ENCODE measurements at regions not wholly inside any gene's neighbourhood (a gene's known extent, or its start where the extent isn't known, plus 50 kb on each side); places are given as distances from the start of the nearest gene placed in this dataset.
"Not testable (repeated sequence)": the region's sequence is repeated elsewhere in the genome, so short reads cannot be mapped to it uniquely, and the experiment has no call there.

GRCh38 chr10:125228245-125228940 is 68.0 kb upstream of the CTBP2 start:
- not testable (repeated sequence) for H3K4me3 ChIP-seq; DNase-seq; H3K27ac ChIP-seq; H3K9me3 ChIP-seq (replicated peaks); H3K36me3 ChIP-seq; H3K4me1 ChIP-seq; H3K27me3 ChIP-seq

- Histone ChIP-seq H3K27ac (no peak overlapping the region), H3K4me3 (no peak overlapping the region), H3K4me1 (peaks cover 10% of the 10 kb centered on the region; the same call in 1 of the 2 replicates), H3K9me3 (replicated peaks) (no peaks in the 10 kb centered on the region), H3K36me3 (no peaks in the 10 kb centered on the region), H3K27me3 (no peaks in the 10 kb centered on the region)
- DNase-seq = no peak
Measured at GRCh38 chr10:125227546-125227945, 67.2 kb upstream of the CTBP2 start.

GRCh38 chr10:125226823-125227222 is 66.5 kb upstream of the CTBP2 start:
- no peaks in the 10 kb centered on the region for H3K9me3 ChIP-seq (replicated peaks)
- H3K27ac ChIP-seq = no peak overlapping the region
- no peak overlapping the region for H3K4me3 ChIP-seq
- DNase-seq = no peak
- peaks cover 8% of the 10 kb centered on the region; the same call in 1 of the 2 replicates for H3K4me1 ChIP-seq
- H3K27me3 ChIP-seq = no peaks in the 10 kb centered on the region
- no peaks in the 10 kb centered on the region for H3K36me3 ChIP-seq

GRCh38 chr10:125226005-125226404 is 65.6 kb upstream of the CTBP2 start:
- no peaks in the 10 kb centered on the region for H3K36me3 ChIP-seq
- no peak overlapping the region for H3K27ac ChIP-seq
- no peaks in the 10 kb centered on the region for H3K9me3 ChIP-seq (replicated peaks)
- peaks cover 2% of the 10 kb centered on the region; the same call in 1 of the 2 replicates for H3K4me1 ChIP-seq
- DNase-seq = no peak
- no peak overlapping the region for H3K4me3 ChIP-seq
- H3K27me3 ChIP-seq = no peaks in the 10 kb centered on the region

- DNase-seq = no peak
- Histone ChIP-seq H3K27me3 (no peaks in the 10 kb centered on the region), H3K27ac (no peak overlapping the region)
Measured at GRCh38 chr10:125225051-125225450, 64.7 kb upstream of the CTBP2 start.

GRCh38 chr10:125222515-125223308 is 62.3 kb upstream of the CTBP2 start:
- Histone ChIP-seq H3K9me3 (replicated peaks) (no peaks in the 10 kb centered on the region), H3K27ac (no peak overlapping the region), H3K4me1 (no peaks in the 10 kb centered on the region), H3K36me3 (no peaks in the 10 kb centered on the region), H3K27me3 (no peaks in the 10 kb centered on the region), H3K4me3 (no peak overlapping the region)
- no peak for DNase-seq

More at GRCh38 chr10:125225051-125225450, 64.7 kb upstream of the CTBP2 start:
- no peaks in the 10 kb centered on the region for H3K36me3 ChIP-seq
- H3K9me3 ChIP-seq (replicated peaks) = no peaks in the 10 kb centered on the region
- H3K4me3 ChIP-seq = no peak overlapping the region
- H3K4me1 ChIP-seq = no peaks in the 10 kb centered on the region

GRCh38 chr10:125221716-125222115 is 61.4 kb upstream of the CTBP2 start:
- H3K27me3 ChIP-seq = no peaks in the 10 kb centered on the region
- H3K36me3 ChIP-seq = no peaks in the 10 kb centered on the region
- no peaks in the 10 kb centered on the region for H3K4me1 ChIP-seq
- no peak overlapping the region for H3K27ac ChIP-seq
- DNase-seq = no peak
- no peaks in the 10 kb centered on the region for H3K9me3 ChIP-seq (replicated peaks)
- no peak overlapping the region for H3K4me3 ChIP-seq

- no peaks in the 10 kb centered on the region for H3K9me3 ChIP-seq (replicated peaks)
- no peak overlapping the region for H3K27ac ChIP-seq
- H3K4me1 ChIP-seq = no peaks in the 10 kb centered on the region
- H3K27me3 ChIP-seq = no peaks in the 10 kb centered on the region
- no peaks in the 10 kb centered on the region for H3K36me3 ChIP-seq
- no peak for DNase-seq
- no peak overlapping the region for H3K4me3 ChIP-seq
Measured at GRCh38 chr10:125219776-125220175, 59.4 kb upstream of the CTBP2 start.

- H3K4me3 ChIP-seq = no peak overlapping the region
- H3K4me1 ChIP-seq = no peaks in the 10 kb centered on the region
- H3K36me3 ChIP-seq = no peaks in the 10 kb centered on the region
- H3K27ac ChIP-seq = no peak overlapping the region
- H3K27me3 ChIP-seq = no peaks in the 10 kb centered on the region
- DNase-seq = no peak
- no peaks in the 10 kb centered on the region for H3K9me3 ChIP-seq (replicated peaks)
Measured at GRCh38 chr10:125218967-125219366, 58.6 kb upstream of the CTBP2 start.

GRCh38 chr10:125217990-125218675 is 57.8 kb upstream of the CTBP2 start:
- Histone ChIP-seq H3K4me1 (no peaks in the 10 kb centered on the region), H3K9me3 (replicated peaks) (no peaks in the 10 kb centered on the region), H3K27me3 (no peaks in the 10 kb centered on the region), H3K4me3 (no peak overlapping the region), H3K36me3 (no peaks in the 10 kb centered on the region), H3K27ac (no peak overlapping the region)
- DNase-seq = no peak

GRCh38 chr10:125216861-125217260 is 56.5 kb upstream of the CTBP2 start:
- no peak for DNase-seq
- no peaks in the 10 kb centered on the region for H3K36me3 ChIP-seq
- no peaks in the 10 kb centered on the region for H3K4me1 ChIP-seq
- H3K27me3 ChIP-seq = no peaks in the 10 kb centered on the region
- H3K27ac ChIP-seq = no peak overlapping the region
- no peaks in the 10 kb centered on the region for H3K9me3 ChIP-seq (replicated peaks)
- no peak overlapping the region for H3K4me3 ChIP-seq

- no peaks in the 10 kb centered on the region for H3K36me3 ChIP-seq
Measured at GRCh38 chr10:125216309-125216708, 55.9 kb upstream of the CTBP2 start.

GRCh38 chr10:125214283-125214570 is 53.9 kb upstream of the CTBP2 start:
- Histone ChIP-seq H3K4me1 (no peaks in the 10 kb centered on the region), H3K36me3 (no peaks in the 10 kb centered on the region), H3K9me3 (replicated peaks) (no peaks in the 10 kb centered on the region), H3K4me3 (no peak overlapping the region), H3K27ac (no peak overlapping the region), H3K27me3 (no peaks in the 10 kb centered on the region)
- DNase-seq = no peak

More at GRCh38 chr10:125216309-125216708, 55.9 kb upstream of the CTBP2 start:
- DNase-seq = no peak
- Histone ChIP-seq H3K4me1 (no peaks in the 10 kb centered on the region), H3K27ac (no peak overlapping the region), H3K27me3 (no peaks in the 10 kb centered on the region), H3K4me3 (no peak overlapping the region), H3K9me3 (replicated peaks) (no peaks in the 10 kb centered on the region)

GRCh38 chr10:125213541-125214282 is 53.3 kb upstream of the CTBP2 start:
- no peaks in the 10 kb centered on the region for H3K9me3 ChIP-seq (replicated peaks)
- H3K4me3 ChIP-seq = no peak overlapping the region
- no peak for DNase-seq
- no peaks in the 10 kb centered on the region for H3K4me1 ChIP-seq
- H3K27me3 ChIP-seq = no peaks in the 10 kb centered on the region
- H3K27ac ChIP-seq = no peak overlapping the region
- H3K36me3 ChIP-seq = no peaks in the 10 kb centered on the region

All from SJCRH30 (cell line).